ENCODE measurements at regions not wholly inside any gene's neighbourhood (a gene's known extent, or its start where the extent isn't known, plus 50 kb on each side); places are given as distances from the start of the nearest gene placed in this dataset.

DNA sequence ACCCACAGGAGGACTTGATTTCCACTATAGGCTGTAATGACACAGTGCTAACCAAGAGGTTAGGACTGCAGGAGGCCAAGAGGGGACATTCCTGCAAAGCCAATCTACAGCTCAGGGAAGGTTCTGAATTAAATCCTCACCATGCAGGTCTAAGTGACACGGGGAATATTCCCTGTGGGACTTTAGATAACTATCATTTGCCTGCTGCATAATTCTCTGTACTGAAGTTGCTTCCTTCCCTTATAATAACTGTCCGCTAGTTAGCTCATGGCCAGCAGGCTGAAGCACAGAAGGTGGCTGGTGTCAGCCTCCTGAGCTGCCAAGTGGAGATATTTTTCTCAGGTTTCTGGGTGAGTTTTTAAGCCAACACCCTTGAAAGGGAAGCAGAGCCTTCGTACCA is 74.6 kb upstream of the SOX9 start:
- H3K4me1 ChIP-seq (ENCODE audit: control insufficient read depth in 4 of 4, insufficient read depth in 4 of 4, low read length in 3 of 4), result no peaks in the 10 kb centered on the region
- TF ChIP-seq RAD21 (IDR thresholded peaks at IDR 0.05), result no peak
- TF ChIP-seq HNF4A (conservative IDR thresholded peaks at IDR 0.05), result no peak
- no peak for TF ChIP-seq FOXA2 (IDR thresholded peaks at IDR 0.05)
- no peak for TF ChIP-seq RXRA (IDR thresholded peaks at IDR 0.05)
- no peak for TF ChIP-seq FOXA1 (IDR thresholded peaks at IDR 0.05)
- no peak for TF ChIP-seq NR2F2 (IDR thresholded peaks at IDR 0.05)
- TF ChIP-seq YY1 (IDR thresholded peaks at IDR 0.05), result no peak
- TF ChIP-seq, protein P1, sequence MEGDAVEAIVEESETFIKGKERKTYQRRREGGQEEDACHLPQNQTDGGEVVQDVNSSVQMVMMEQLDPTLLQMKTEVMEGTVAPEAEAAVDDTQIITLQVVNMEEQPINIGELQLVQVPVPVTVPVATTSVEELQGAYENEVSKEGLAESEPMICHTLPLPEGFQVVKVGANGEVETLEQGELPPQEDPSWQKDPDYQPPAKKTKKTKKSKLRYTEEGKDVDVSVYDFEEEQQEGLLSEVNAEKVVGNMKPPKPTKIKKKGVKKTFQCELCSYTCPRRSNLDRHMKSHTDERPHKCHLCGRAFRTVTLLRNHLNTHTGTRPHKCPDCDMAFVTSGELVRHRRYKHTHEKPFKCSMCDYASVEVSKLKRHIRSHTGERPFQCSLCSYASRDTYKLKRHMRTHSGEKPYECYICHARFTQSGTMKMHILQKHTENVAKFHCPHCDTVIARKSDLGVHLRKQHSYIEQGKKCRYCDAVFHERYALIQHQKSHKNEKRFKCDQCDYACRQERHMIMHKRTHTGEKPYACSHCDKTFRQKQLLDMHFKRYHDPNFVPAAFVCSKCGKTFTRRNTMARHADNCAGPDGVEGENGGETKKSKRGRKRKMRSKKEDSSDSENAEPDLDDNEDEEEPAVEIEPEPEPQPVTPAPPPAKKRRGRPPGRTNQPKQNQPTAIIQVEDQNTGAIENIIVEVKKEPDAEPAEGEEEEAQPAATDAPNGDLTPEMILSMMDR (IDR thresholded peaks at IDR 0.05; ENCODE audit: low read depth, low read length, missing input control), result no peak
- TF ChIP-seq, protein P2, sequence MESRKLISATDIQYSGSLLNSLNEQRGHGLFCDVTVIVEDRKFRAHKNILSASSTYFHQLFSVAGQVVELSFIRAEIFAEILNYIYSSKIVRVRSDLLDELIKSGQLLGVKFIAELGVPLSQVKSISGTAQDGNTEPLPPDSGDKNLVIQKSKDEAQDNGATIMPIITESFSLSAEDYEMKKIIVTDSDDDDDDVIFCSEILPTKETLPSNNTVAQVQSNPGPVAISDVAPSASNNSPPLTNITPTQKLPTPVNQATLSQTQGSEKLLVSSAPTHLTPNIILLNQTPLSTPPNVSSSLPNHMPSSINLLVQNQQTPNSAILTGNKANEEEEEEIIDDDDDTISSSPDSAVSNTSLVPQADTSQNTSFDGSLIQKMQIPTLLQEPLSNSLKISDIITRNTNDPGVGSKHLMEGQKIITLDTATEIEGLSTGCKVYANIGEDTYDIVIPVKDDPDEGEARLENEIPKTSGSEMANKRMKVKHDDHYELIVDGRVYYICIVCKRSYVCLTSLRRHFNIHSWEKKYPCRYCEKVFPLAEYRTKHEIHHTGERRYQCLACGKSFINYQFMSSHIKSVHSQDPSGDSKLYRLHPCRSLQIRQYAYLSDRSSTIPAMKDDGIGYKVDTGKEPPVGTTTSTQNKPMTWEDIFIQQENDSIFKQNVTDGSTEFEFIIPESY (IDR thresholded peaks at IDR 0.05), result no peak
- no peak for TF ChIP-seq JUND (IDR thresholded peaks at IDR 0.05)
- TF ChIP-seq EGR1 (IDR thresholded peaks at IDR 0.05; ENCODE audit: low read depth in 2 of 2), result no peak
- TF ChIP-seq, protein P3, sequence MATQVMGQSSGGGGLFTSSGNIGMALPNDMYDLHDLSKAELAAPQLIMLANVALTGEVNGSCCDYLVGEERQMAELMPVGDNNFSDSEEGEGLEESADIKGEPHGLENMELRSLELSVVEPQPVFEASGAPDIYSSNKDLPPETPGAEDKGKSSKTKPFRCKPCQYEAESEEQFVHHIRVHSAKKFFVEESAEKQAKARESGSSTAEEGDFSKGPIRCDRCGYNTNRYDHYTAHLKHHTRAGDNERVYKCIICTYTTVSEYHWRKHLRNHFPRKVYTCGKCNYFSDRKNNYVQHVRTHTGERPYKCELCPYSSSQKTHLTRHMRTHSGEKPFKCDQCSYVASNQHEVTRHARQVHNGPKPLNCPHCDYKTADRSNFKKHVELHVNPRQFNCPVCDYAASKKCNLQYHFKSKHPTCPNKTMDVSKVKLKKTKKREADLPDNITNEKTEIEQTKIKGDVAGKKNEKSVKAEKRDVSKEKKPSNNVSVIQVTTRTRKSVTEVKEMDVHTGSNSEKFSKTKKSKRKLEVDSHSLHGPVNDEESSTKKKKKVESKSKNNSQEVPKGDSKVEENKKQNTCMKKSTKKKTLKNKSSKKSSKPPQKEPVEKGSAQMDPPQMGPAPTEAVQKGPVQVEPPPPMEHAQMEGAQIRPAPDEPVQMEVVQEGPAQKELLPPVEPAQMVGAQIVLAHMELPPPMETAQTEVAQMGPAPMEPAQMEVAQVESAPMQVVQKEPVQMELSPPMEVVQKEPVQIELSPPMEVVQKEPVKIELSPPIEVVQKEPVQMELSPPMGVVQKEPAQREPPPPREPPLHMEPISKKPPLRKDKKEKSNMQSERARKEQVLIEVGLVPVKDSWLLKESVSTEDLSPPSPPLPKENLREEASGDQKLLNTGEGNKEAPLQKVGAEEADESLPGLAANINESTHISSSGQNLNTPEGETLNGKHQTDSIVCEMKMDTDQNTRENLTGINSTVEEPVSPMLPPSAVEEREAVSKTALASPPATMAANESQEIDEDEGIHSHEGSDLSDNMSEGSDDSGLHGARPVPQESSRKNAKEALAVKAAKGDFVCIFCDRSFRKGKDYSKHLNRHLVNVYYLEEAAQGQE (IDR thresholded peaks at IDR 0.05), result no peak
- no peak for TF ChIP-seq HNF4G (IDR thresholded peaks at IDR 0.05)
- no peak for TF ChIP-seq SP1 (IDR thresholded peaks at IDR 0.05)
- no peak overlapping the region for H3K4me3 ChIP-seq (ENCODE audit: low read depth in 1 of 3, low read length in 3 of 3)
- H3K27me3 ChIP-seq (ENCODE audit: control insufficient read depth in 4 of 4, insufficient read depth in 4 of 4, low read length in 3 of 4), result peaks cover 0 to under 1% (median 0%) of the 10 kb centered on the region in 4 donors
- H3K36me3 ChIP-seq (ENCODE audit: control insufficient read depth in 4 of 4, insufficient read depth in 3 of 4, low read depth in 1 of 4, low read length in 3 of 4), result no peaks in the 10 kb centered on the region
- peaks cover 0 to under 1% (median 0%) of the 10 kb centered on the region in 4 donors for H3K9me3 ChIP-seq (ENCODE audit: control insufficient read depth in 4 of 4, low read length in 3 of 4)
- no peak overlapping the region for H3K27ac ChIP-seq (ENCODE audit: low read depth in 1 of 2, low read length in 2 of 2)
- no peak for DNase-seq (ENCODE audit: low spot score)
- no peak overlapping the region for H3K9ac ChIP-seq (ENCODE audit: low read depth in 1 of 2, low read length in 2 of 2)
- 83% methylated on average over 3 of the region's 3 CpGs for WGBS

DNA sequence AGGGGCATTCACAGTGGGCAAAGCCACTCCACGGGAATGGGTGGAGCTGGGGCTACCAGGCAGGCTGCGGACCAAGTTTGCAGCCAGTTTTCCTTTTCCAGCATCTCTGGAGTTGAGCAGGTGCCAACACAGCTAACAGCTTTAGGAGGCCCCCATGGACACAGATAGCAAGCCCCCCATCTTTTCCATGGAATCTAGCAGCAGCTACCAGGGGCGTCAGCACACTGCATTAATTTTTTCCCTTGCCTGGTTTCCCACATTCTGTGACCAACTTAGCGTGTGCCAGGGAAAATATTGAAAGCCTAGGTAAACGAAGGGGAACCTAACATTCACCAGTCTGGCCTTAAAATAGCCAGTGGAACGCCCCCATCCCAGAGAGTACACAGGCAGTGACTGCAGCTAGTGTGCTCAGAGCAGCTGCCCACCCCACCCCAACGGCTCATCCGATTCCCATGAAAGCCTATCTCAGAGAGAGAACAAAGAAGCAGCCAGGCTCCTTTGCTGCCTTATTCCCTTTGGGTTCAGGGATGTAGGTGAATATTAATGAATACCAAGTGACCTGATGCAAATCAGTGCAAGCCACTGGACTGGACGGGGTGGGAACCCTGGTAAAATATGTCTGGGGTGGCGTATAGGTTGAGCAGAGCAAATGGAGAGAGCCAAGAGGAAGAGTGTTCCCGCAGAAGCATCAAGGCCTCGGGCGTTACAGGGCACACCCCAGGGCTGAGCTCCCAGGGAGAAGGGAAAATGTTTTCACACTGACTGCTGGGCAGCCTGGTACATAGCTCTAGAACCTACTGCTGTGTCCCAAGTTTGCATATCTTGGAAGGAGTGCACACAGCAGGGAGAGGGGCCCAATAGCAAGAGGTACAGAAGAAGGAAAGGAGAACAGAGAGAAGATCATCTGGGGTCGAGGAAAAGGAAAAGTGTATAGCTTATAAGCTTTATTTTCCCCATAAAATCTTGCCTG is 73.9 kb upstream of the SOX9 start:
- no peaks in the 10 kb centered on the region for H3K4me1 ChIP-seq (ENCODE audit: control insufficient read depth in 4 of 4, insufficient read depth in 4 of 4, low read length in 3 of 4)
- H3K27ac ChIP-seq (ENCODE audit: low read depth in 1 of 2, low read length in 2 of 2), result no peak overlapping the region
- peaks cover 0 to 3% (median 0%) of the 10 kb centered on the region in 4 donors for H3K27me3 ChIP-seq (ENCODE audit: control insufficient read depth in 4 of 4, insufficient read depth in 4 of 4, low read length in 3 of 4)
- WGBS, result 74% methylated on average over 14 of the region's 14 CpGs
- H3K4me3 ChIP-seq (ENCODE audit: low read depth in 1 of 3, low read length in 3 of 3), result no peak overlapping the region
- DNase-seq (ENCODE audit: low spot score), result no peak
- H3K9me3 ChIP-seq (ENCODE audit: control insufficient read depth in 4 of 4, low read length in 3 of 4), result peaks cover 0 to 2% (median 0%) of the 10 kb centered on the region in 4 donors
- TF ChIP-seq, protein P4, sequence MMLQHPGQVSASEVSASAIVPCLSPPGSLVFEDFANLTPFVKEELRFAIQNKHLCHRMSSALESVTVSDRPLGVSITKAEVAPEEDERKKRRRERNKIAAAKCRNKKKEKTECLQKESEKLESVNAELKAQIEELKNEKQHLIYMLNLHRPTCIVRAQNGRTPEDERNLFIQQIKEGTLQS (IDR thresholded peaks at IDR 0.05), result no peak
- TF ChIP-seq HNF4G (IDR thresholded peaks at IDR 0.05) (no peak), YY1 (IDR thresholded peaks at IDR 0.05) (no peak), GABPA (IDR thresholded peaks at IDR 0.05 in 1 of 2, conservative IDR thresholded peaks at IDR 0.05 in 1 of 2) (no peak), FOXA2 (IDR thresholded peaks at IDR 0.05) (no peak), NR2F2 (IDR thresholded peaks at IDR 0.05) (no peak), RXRA (IDR thresholded peaks at IDR 0.05) (no peak), EGR1 (IDR thresholded peaks at IDR 0.05; ENCODE audit: low read depth in 2 of 2) (no peak)
- TF ChIP-seq, protein P2 (IDR thresholded peaks at IDR 0.05), result no peak
- TF ChIP-seq, protein P1 (IDR thresholded peaks at IDR 0.05; ENCODE audit: low read depth, low read length, missing input control), result no peak
- no peaks in the 10 kb centered on the region for H3K36me3 ChIP-seq (ENCODE audit: control insufficient read depth in 4 of 4, insufficient read depth in 3 of 4, low read depth in 1 of 4, low read length in 3 of 4)
- no peak overlapping the region for H3K9ac ChIP-seq (ENCODE audit: low read depth in 1 of 2, low read length in 2 of 2)

All from liver (tissue), 8 donors.